Lower leg skin (tissue), 3 donors: ENCODE measurements at regions not wholly inside any gene's neighbourhood (a gene's known extent, or its start where the extent isn't known, plus 50 kb on each side); places are given as distances from the start of the nearest gene placed in this dataset.

ENCODE experiments used
- POLR2A ChIP-seq, 2 donors: fragments of 450-650 bp; IDR thresholded peaks; one replicate each; pipeline ENCODE4 v1.6.1; 2016 to 2017; ENCODE audit warnings: antibody characterized with exemption in 2 of 2, mild to moderate bottlenecking in 1 of 2, moderate library complexity in 1 of 2
- TF ChIP-seq, protein P1 (sequence below), 3 donors: fragments of 450-650 bp; IDR thresholded peaks; one replicate each; pipeline ENCODE4 v1.5.1; 2016; ENCODE audit warnings: antibody characterized with exemption in 3 of 3, mild to moderate bottlenecking in 3 of 3, moderate library complexity in 2 of 3

DNA sequence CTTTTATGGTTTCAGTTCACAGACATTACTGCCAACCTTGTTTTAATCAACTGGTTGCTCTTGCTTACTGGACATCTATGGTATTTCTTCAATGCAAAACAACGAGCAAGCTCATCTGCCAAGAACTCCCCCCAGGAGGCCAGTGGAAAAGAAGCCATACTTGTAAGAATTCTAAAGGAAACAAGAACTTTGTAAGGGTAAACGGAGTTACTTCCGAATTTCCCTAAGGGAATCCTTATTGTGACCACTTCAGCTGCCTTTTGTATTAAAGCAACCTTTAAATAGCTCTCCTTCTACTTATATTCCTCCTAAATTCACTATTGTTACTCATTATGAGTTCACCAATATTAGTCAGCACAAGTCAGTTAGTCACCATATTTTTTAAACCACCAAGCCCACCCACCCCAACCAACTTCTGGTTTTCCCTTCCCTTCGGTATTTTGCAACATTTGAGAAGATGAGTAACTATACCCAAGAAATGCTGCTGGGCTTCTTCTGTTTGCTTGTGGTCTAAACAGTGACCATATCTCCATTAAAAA lies 602.8 kb upstream of the DIPK2B start:
- TF ChIP-seq, protein P1, sequence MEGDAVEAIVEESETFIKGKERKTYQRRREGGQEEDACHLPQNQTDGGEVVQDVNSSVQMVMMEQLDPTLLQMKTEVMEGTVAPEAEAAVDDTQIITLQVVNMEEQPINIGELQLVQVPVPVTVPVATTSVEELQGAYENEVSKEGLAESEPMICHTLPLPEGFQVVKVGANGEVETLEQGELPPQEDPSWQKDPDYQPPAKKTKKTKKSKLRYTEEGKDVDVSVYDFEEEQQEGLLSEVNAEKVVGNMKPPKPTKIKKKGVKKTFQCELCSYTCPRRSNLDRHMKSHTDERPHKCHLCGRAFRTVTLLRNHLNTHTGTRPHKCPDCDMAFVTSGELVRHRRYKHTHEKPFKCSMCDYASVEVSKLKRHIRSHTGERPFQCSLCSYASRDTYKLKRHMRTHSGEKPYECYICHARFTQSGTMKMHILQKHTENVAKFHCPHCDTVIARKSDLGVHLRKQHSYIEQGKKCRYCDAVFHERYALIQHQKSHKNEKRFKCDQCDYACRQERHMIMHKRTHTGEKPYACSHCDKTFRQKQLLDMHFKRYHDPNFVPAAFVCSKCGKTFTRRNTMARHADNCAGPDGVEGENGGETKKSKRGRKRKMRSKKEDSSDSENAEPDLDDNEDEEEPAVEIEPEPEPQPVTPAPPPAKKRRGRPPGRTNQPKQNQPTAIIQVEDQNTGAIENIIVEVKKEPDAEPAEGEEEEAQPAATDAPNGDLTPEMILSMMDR (IDR thresholded peaks at IDR 0.05), result no peak
- TF ChIP-seq POLR2A (IDR thresholded peaks at IDR 0.05), result no peak
